Endodermal cell (in vitro differentiated cells): ENCODE measurements at regions not wholly inside any gene's neighbourhood (a gene's known extent, or its start where the extent isn't known, plus 50 kb on each side); places are given as distances from the start of the nearest gene placed in this dataset.

Source experiments
- DNase-seq: peaks from one replicate; pipeline ENCODE4 v3.0.0-alpha.2; 2017
- H3K27ac ChIP-seq: 2 replicates; pipeline ENCODE4 v1.5.1; 2013; ENCODE audit warnings: mild to moderate bottlenecking, low read depth, low read length, moderate library complexity
- H3K27me3 ChIP-seq: 2 replicates; pipeline ENCODE4 v1.6.1; 2013; ENCODE audit warnings: mild to moderate bottlenecking, low read length, moderate library complexity; ENCODE audit not compliant: insufficient read depth, control insufficient read depth, poor library complexity, severe bottlenecking
- H3K36me3 ChIP-seq: 2 replicates; pipeline ENCODE4 v1.7.0; 2013; ENCODE audit warnings: mild to moderate bottlenecking, low read length, moderate library complexity; ENCODE audit not compliant: control insufficient read depth, insufficient read depth
- H3K4me1 ChIP-seq: one replicate; pipeline ENCODE4 v1.7.0; 2013; ENCODE audit warnings: low read length; ENCODE audit not compliant: control insufficient read depth, insufficient read depth
- H3K4me3 ChIP-seq: 2 replicates; pipeline ENCODE4 v1.5.1; 2013; ENCODE audit warnings: mild to moderate bottlenecking, low read length, moderate library complexity
- H3K9ac ChIP-seq: 2 replicates; pipeline ENCODE4 v1.6.1; 2013; ENCODE audit warnings: mild to moderate bottlenecking, low read length, moderate library complexity; ENCODE audit not compliant: poor library complexity, severe bottlenecking; ENCODE audit errors: extremely low read depth
- H3K9me3 ChIP-seq: 2 replicates; pipeline ENCODE4 v1.6.1; 2013; ENCODE audit warnings: mild to moderate bottlenecking, low read length, moderate library complexity; ENCODE audit not compliant: control insufficient read depth
- H3K27ac Mint-ChIP-seq: 2 replicates; pipeline ENCODE4 v1.8.0; 2020; ENCODE audit warnings: mixed read lengths
- H3K27me3 Mint-ChIP-seq: 2 replicates; pipeline ENCODE4 v1.8.0; 2021; ENCODE audit warnings: mild to moderate bottlenecking, mixed read lengths; ENCODE audit not compliant: insufficient read depth
- H3K36me3 Mint-ChIP-seq: 2 replicates; pipeline ENCODE4 v1.8.0; 2020; ENCODE audit warnings: low read depth, mixed read lengths
- H3K4me1 Mint-ChIP-seq: 2 replicates; pipeline ENCODE4 v1.8.0; 2020; ENCODE audit warnings: mixed read lengths
- H3K4me3 Mint-ChIP-seq: 2 replicates; pipeline ENCODE4 v1.8.0; 2020; ENCODE audit warnings: mild to moderate bottlenecking, moderate library complexity, mixed read lengths
- H3K9me3 Mint-ChIP-seq: 2 replicates; pipeline ENCODE4 v1.8.0; 2020; ENCODE audit warnings: mild to moderate bottlenecking, mixed read lengths
- CTCF ChIP-seq: fragments of 200-600 bp; sonication (generic); conservative IDR thresholded peaks from 2 replicates; pipeline ENCODE4 v1.5.0; 2021; ENCODE audit warnings: antibody characterized with exemption, mild to moderate bottlenecking
- WGBS, 2 experiments: methylation state at CpG; one replicate each; pipeline versions ENCODE4 v1.1.5 to v1.1.7; 2013; ENCODE audit warnings: missing lambda C conversion rate in 2 of 2, mixed read lengths in 1 of 2; ENCODE audit not compliant: insufficient coverage in 1 of 2, insufficient read length in 1 of 2; 5-methylcytosine and 5-hydroxymethylcytosine counted together

GRCh38 chr15:95469496-95470000, 861.0 kb upstream of the NR2F2 start:
- Histone ChIP-seq H3K27me3 (no peaks in the 10 kb centered on the region), H3K9ac (no peak overlapping the region), H3K4me1 (no peaks in the 10 kb centered on the region), H3K36me3 (no peaks in the 10 kb centered on the region), H3K4me3 (no peak overlapping the region), H3K9me3 (no peaks in the 10 kb centered on the region), H3K27ac (no peak overlapping the region)
- no peak for TF ChIP-seq CTCF
- H3K36me3 Mint-ChIP-seq, result no peaks in the 10 kb centered on the region
- no peak overlapping the region for H3K27ac Mint-ChIP-seq
- DNase-seq, result no peak
- H3K4me1 Mint-ChIP-seq, result peaks cover 23% of the 10 kb centered on the region
- 67 to 81% methylated on average over 6 to 8 of the region's 8 CpGs for WGBS, 2 experiments
- no peaks in the 10 kb centered on the region for H3K27me3 Mint-ChIP-seq
- H3K9me3 Mint-ChIP-seq, result no peaks in the 10 kb centered on the region
- H3K4me3 Mint-ChIP-seq, result no peak overlapping the region

GRCh38 chr15:95470529-95470928, 860.0 kb upstream of the NR2F2 start:
- H3K4me3 ChIP-seq, result no peak overlapping the region
- TF ChIP-seq CTCF, result no peak
- Mint-ChIP-seq H3K4me3 (no peak overlapping the region), H3K27ac (no peak overlapping the region), H3K27me3 (no peaks in the 10 kb centered on the region), H3K4me1 (peaks cover 24% of the 10 kb centered on the region), H3K9me3 (no peaks in the 10 kb centered on the region), H3K36me3 (no peaks in the 10 kb centered on the region)
- H3K4me1 ChIP-seq, result no peaks in the 10 kb centered on the region
- no peaks in the 10 kb centered on the region for H3K36me3 ChIP-seq
- no peak for DNase-seq
- WGBS, 2 experiments, result 95% methylated on average over 2 to 3 of the region's 3 CpGs
- H3K27ac ChIP-seq, result no peak overlapping the region
- H3K27me3 ChIP-seq, result no peaks in the 10 kb centered on the region
- no peaks in the 10 kb centered on the region for H3K9me3 ChIP-seq
- no peak overlapping the region for H3K9ac ChIP-seq

- H3K27me3 Mint-ChIP-seq, result no peaks in the 10 kb centered on the region
These were observed 859.4 kb upstream of the NR2F2 start for GRCh38 chr15:95470997-95471689.

More at GRCh38 chr15:95470997-95471689, 859.4 kb upstream of the NR2F2 start:
- Mint-ChIP-seq H3K4me1 (peaks cover 24% of the 10 kb centered on the region), H3K27ac (no peak overlapping the region), H3K9me3 (no peaks in the 10 kb centered on the region), H3K4me3 (no peak overlapping the region), H3K36me3 (no peaks in the 10 kb centered on the region)
- Histone ChIP-seq H3K36me3 (no peaks in the 10 kb centered on the region), H3K27me3 (no peaks in the 10 kb centered on the region), H3K9ac (no peak overlapping the region), H3K4me3 (no peak overlapping the region), H3K4me1 (no peaks in the 10 kb centered on the region), H3K27ac (no peak overlapping the region), H3K9me3 (no peaks in the 10 kb centered on the region)
- 72 to 79% methylated on average over 3 to 4 of the region's 4 CpGs for WGBS, 2 experiments
- TF ChIP-seq CTCF, result no peak
- no peak for DNase-seq
